Thyroid gland (tissue), 4 donors: ENCODE measurements at regions not wholly inside any gene's neighbourhood (a gene's known extent, or its start where the extent isn't known, plus 50 kb on each side); places are given as distances from the start of the nearest gene placed in this dataset.

Experiments used
- CTCF ChIP-seq, 6 experiments: fragments of 200-600 bp in 3 of 6; fragments of 450-650 bp in 3 of 6; sonication (generic) in 3 of 6; IDR thresholded peaks; one replicate each; pipeline ENCODE4 v1.5.1; 2016 to 2019; ENCODE audit warnings: antibody characterized with exemption in 6 of 6, mild to moderate bottlenecking in 2 of 6, inconsistent platforms in 1 of 6, moderate library complexity in 1 of 6
- POLR2A ChIP-seq, 2 donors: fragments of 450-650 bp; IDR thresholded peaks; one replicate each; pipeline ENCODE4 v1.6.1; 2017; ENCODE audit warnings: antibody characterized with exemption in 2 of 2, mild to moderate bottlenecking in 2 of 2, moderate library complexity in 1 of 2

- TF ChIP-seq CTCF (IDR thresholded peaks at IDR 0.05) (no peak), POLR2A (IDR thresholded peaks at IDR 0.05) (no peak)
Observed at GRCh38 chr2:57554348-57554747, 492.3 kb upstream of the VRK2 start.
